Activated naive CD4-positive, alpha-beta T cell treated with anti-CD3 and anti-CD28 coated beads, Interleukin-2, amount 10 ng/mL, durations not matched to agents 7 days and 5 days (primary cell): ENCODE measurements at regions not wholly inside any gene's neighbourhood (a gene's known extent, or its start where the extent isn't known, plus 50 kb on each side); places are given as distances from the start of the nearest gene placed in this dataset.

ENCODE experiments used
- CTCF ChIA-PET: fragments of 350-600 bp; sonication (Branson Sonifier 250); formaldehyde crosslinking; loops from one replicate; lab custom pipeline; 2021; ENCODE audit warnings: antibody characterized with exemption; lab: Charles Lee
- DNase-seq: peaks from one replicate; pipeline ENCODE4 v3.0.0-alpha.2; 2020
- H3K27ac Mint-ChIP-seq: one replicate; pipeline ENCODE4 v1.8.0; 2021; ENCODE audit warnings: mild to moderate bottlenecking, moderate library complexity, mixed read lengths
- H3K27me3 Mint-ChIP-seq: one replicate; pipeline ENCODE4 v1.8.0; 2021; ENCODE audit warnings: mild to moderate bottlenecking, mixed read lengths
- H3K36me3 Mint-ChIP-seq: one replicate; pipeline ENCODE4 v1.8.0; 2021; ENCODE audit warnings: mixed read lengths
- H3K4me1 Mint-ChIP-seq: one replicate; pipeline ENCODE4 v1.8.0; 2021; ENCODE audit warnings: mixed read lengths
- H3K4me3 Mint-ChIP-seq: one replicate; pipeline ENCODE4 v1.8.0; 2021; ENCODE audit warnings: mild to moderate bottlenecking, moderate library complexity, mixed read lengths
- H3K9me3 Mint-ChIP-seq: one replicate; pipeline ENCODE4 v1.8.0; 2021; ENCODE audit warnings: mixed read lengths

- Mint-ChIP-seq H3K9me3 (no peaks in the 10 kb centered on the region), H3K27me3 (no peaks in the 10 kb centered on the region), H3K27ac (no peak overlapping the region), H3K36me3 (no peaks in the 10 kb centered on the region), H3K4me3 (no peak overlapping the region), H3K4me1 (no peaks in the 10 kb centered on the region)
- CTCF ChIA-PET, result no interaction called here
- no peak for DNase-seq
Measured at GRCh38 chr5:113792806-113793205, 279.3 kb downstream of the YTHDC2 start.

DNA sequence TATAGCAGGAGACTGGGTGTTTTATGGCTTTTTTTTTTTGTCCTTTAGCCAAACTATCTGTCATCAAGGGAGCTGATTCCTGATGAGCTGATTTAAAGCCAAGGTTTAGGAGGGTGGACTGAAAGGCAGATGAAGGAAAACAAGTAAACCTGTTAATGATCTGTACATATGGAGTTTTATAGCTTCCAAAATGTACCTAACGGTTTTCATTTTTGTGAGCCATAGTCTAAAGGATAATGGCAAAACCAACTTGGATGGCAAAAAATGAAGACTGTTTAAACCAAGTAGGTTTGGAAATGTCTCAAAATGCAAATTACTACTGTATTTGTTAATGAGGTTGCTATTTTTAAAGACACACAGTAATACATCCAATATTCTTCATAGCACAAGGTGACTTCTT lies 281.5 kb downstream of the YTHDC2 start:
- CTCF ChIA-PET, result no interaction called here

DNA sequence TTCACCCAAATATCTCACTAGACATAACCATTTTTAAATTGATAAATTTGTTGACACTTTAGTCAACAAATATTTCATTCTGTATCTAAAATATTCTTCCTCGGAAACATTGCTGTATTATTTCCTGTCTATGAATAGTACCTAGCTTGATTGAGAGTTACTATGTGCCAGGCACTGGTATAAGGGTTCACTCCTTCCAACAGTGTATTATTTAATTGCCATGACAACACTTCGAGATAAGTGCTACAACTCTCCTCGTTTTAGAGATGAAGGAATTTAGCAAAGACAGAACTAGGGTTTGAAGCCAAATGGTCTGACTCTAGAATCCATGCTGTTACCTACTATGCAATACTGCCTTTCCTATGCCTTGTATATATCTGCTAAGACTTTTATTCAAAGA lies 287.2 kb downstream of the YTHDC2 start:
- Mint-ChIP-seq H3K27ac (no peak overlapping the region), H3K27me3 (peaks cover 3% of the 10 kb centered on the region), H3K9me3 (no peaks in the 10 kb centered on the region), H3K36me3 (no peaks in the 10 kb centered on the region), H3K4me3 (no peak overlapping the region), H3K4me1 (no peaks in the 10 kb centered on the region)
- CTCF ChIA-PET, result no interaction called here
- DNase-seq, result no peak

More for the DNA sequence above, 281.5 kb downstream of the YTHDC2 start:
- Mint-ChIP-seq H3K9me3 (no peaks in the 10 kb centered on the region), H3K4me1 (no peaks in the 10 kb centered on the region), H3K36me3 (no peaks in the 10 kb centered on the region), H3K4me3 (no peak overlapping the region), H3K27me3 (peaks cover 3% of the 10 kb centered on the region), H3K27ac (no peak overlapping the region)
- DNase-seq, result no peak

GRCh38 chr5:113804264-113804663 lies 290.8 kb downstream of the YTHDC2 start:
- CTCF ChIA-PET, result no interaction called here
- Mint-ChIP-seq H3K27ac (no peak overlapping the region), H3K4me3 (no peak overlapping the region), H3K27me3 (no peaks in the 10 kb centered on the region), H3K36me3 (no peaks in the 10 kb centered on the region), H3K9me3 (no peaks in the 10 kb centered on the region), H3K4me1 (no peaks in the 10 kb centered on the region)
- no peak for DNase-seq

- H3K4me1 Mint-ChIP-seq, result no peaks in the 10 kb centered on the region
Measured at GRCh38 chr5:113804943-113805342, 291.4 kb downstream of the YTHDC2 start.

DNA sequence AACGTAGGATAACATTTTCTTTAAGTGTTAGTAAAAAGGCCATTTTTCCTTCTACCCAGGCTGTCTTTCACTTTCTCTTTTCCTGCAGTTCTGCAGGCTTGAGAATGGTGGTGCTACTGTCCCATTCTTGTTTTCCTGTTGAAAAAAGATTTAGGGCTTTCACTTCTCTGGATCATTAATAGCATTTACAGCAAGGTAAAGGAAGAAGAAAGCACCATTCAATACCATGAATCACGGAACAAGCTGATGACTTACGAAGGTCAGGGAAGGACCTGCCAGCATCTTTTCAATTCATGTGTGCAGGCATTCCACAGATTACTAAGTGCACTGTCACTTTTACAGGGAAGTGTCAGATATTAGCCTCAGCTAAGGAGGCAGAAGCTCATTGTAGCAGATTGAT lies 292.8 kb downstream of the YTHDC2 start:
- no peak for DNase-seq
- Mint-ChIP-seq H3K4me1 (no peaks in the 10 kb centered on the region), H3K4me3 (no peak overlapping the region), H3K27ac (no peak overlapping the region), H3K27me3 (no peaks in the 10 kb centered on the region), H3K9me3 (no peaks in the 10 kb centered on the region), H3K36me3 (no peaks in the 10 kb centered on the region)
- CTCF ChIA-PET, result interaction anchor here (1.2 kb wide), 1 partner anchor 129 kb away, joined by 4 read pairs; no protein-coding TSS in a partner anchor

More at GRCh38 chr5:113804943-113805342, 291.4 kb downstream of the YTHDC2 start:
- Mint-ChIP-seq H3K36me3 (no peaks in the 10 kb centered on the region), H3K27me3 (no peaks in the 10 kb centered on the region), H3K4me3 (no peak overlapping the region), H3K27ac (no peak overlapping the region), H3K9me3 (no peaks in the 10 kb centered on the region)
- no peak for DNase-seq
- CTCF ChIA-PET, result no interaction called here

GRCh38 chr5:113806904-113807303 lies 293.4 kb downstream of the YTHDC2 start:
- Mint-ChIP-seq H3K27ac (no peak overlapping the region), H3K27me3 (no peaks in the 10 kb centered on the region), H3K4me1 (no peaks in the 10 kb centered on the region), H3K4me3 (no peak overlapping the region), H3K36me3 (no peaks in the 10 kb centered on the region), H3K9me3 (no peaks in the 10 kb centered on the region)
- DNase-seq, result no peak
- CTCF ChIA-PET, result interaction anchor here (1.2 kb wide), 1 partner anchor 130 kb away, joined by 4 read pairs; no protein-coding TSS in a partner anchor

GRCh38 chr5:113807427-113807991 lies 294.0 kb downstream of the YTHDC2 start:
- no peak for DNase-seq
- Mint-ChIP-seq H3K4me3 (no peak overlapping the region), H3K27ac (no peak overlapping the region), H3K4me1 (no peaks in the 10 kb centered on the region), H3K9me3 (no peaks in the 10 kb centered on the region), H3K27me3 (no peaks in the 10 kb centered on the region), H3K36me3 (no peaks in the 10 kb centered on the region)
- CTCF ChIA-PET, result no interaction called here

DNA sequence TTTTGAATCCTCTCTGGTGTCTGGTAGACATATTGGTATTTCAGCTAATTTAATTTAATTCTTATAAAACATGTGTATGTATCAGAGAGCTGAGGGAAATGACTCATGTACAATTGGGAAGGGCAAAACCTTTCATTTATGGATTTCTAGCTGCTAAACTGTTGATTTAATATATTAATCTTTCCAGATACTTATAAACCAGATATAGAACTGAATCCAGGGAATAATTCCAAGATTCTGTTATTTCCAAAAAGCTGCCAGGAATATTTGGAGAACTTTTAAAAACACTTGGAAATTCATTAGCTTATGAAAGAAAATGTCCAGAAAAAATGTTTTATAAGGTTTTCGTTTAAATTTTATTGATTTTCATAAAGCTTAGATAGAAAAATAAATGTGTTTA lies 295.5 kb downstream of the YTHDC2 start:
- DNase-seq, result no peak
- no peaks in the 10 kb centered on the region for H3K36me3 Mint-ChIP-seq
- H3K27me3 Mint-ChIP-seq, result no peaks in the 10 kb centered on the region
- H3K9me3 Mint-ChIP-seq, result no peaks in the 10 kb centered on the region
- H3K27ac Mint-ChIP-seq, result no peak overlapping the region
- H3K4me1 Mint-ChIP-seq, result no peaks in the 10 kb centered on the region
- CTCF ChIA-PET, result no interaction called here
- no peak overlapping the region for H3K4me3 Mint-ChIP-seq

GRCh38 chr5:113809626-113810025 lies 296.1 kb downstream of the YTHDC2 start:
- Mint-ChIP-seq H3K27ac (no peak overlapping the region), H3K4me3 (no peak overlapping the region), H3K4me1 (no peaks in the 10 kb centered on the region), H3K36me3 (no peaks in the 10 kb centered on the region), H3K9me3 (no peaks in the 10 kb centered on the region), H3K27me3 (no peaks in the 10 kb centered on the region)
- CTCF ChIA-PET, result no interaction called here
- no peak for DNase-seq

- H3K36me3 Mint-ChIP-seq, result no peaks in the 10 kb centered on the region
- no peaks in the 10 kb centered on the region for H3K4me1 Mint-ChIP-seq
- DNase-seq, result no peak
- no peaks in the 10 kb centered on the region for H3K9me3 Mint-ChIP-seq
- no peaks in the 10 kb centered on the region for H3K27me3 Mint-ChIP-seq
- CTCF ChIA-PET, result no interaction called here
- no peak overlapping the region for H3K27ac Mint-ChIP-seq
- no peak overlapping the region for H3K4me3 Mint-ChIP-seq
Measured at GRCh38 chr5:113813466-113813865, 300.0 kb downstream of the YTHDC2 start.

- Mint-ChIP-seq H3K4me1 (no peaks in the 10 kb centered on the region), H3K27ac (no peak overlapping the region), H3K4me3 (no peak overlapping the region), H3K9me3 (no peaks in the 10 kb centered on the region), H3K27me3 (no peaks in the 10 kb centered on the region), H3K36me3 (no peaks in the 10 kb centered on the region)
- CTCF ChIA-PET, result no interaction called here
- no peak for DNase-seq
Measured at GRCh38 chr5:113817683-113818082, 304.2 kb downstream of the YTHDC2 start.

- DNase-seq, result no peak
- H3K36me3 Mint-ChIP-seq, result no peaks in the 10 kb centered on the region
- CTCF ChIA-PET, result interaction anchor here (0.8 kb wide), 1 partner anchor 604 kb away, joined by 3 read pairs; no protein-coding TSS in a partner anchor
- H3K4me1 Mint-ChIP-seq, result no peaks in the 10 kb centered on the region
- H3K27ac Mint-ChIP-seq, result no peak overlapping the region
- H3K4me3 Mint-ChIP-seq, result no peak overlapping the region
- H3K9me3 Mint-ChIP-seq, result peaks cover 3% of the 10 kb centered on the region
- H3K27me3 Mint-ChIP-seq, result no peaks in the 10 kb centered on the region
Measured at GRCh38 chr5:113823696-113824095, 310.2 kb downstream of the YTHDC2 start.

DNA sequence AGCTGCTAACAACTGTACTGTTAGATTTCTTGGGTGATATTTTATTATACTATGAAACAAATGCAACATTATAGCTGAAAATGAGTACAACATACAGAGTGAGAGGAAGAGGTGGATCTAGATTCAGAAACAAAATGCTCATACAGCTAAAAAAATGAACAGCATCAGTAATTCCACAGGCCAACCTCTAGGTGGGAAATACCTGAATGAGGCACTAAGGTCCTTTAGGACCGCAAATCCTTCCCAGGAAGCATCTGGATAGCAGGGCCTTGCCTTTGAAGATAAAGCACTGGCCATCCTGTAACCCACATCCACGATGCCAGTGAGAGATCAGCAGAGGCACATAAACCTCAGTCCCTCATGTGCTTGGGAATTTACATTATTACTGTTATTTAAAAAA lies 310.8 kb downstream of the YTHDC2 start:
- Mint-ChIP-seq H3K27me3 (no peaks in the 10 kb centered on the region), H3K9me3 (peaks cover 3% of the 10 kb centered on the region), H3K4me3 (no peak overlapping the region), H3K36me3 (no peaks in the 10 kb centered on the region), H3K4me1 (no peaks in the 10 kb centered on the region), H3K27ac (no peak overlapping the region)
- DNase-seq, result no peak
- CTCF ChIA-PET, result no interaction called here

- H3K4me3 Mint-ChIP-seq, result no peak overlapping the region
Measured at GRCh38 chr5:113825176-113825575, 311.7 kb downstream of the YTHDC2 start.

More at GRCh38 chr5:113825176-113825575, 311.7 kb downstream of the YTHDC2 start:
- Mint-ChIP-seq H3K4me1 (no peaks in the 10 kb centered on the region), H3K27ac (no peak overlapping the region), H3K36me3 (no peaks in the 10 kb centered on the region), H3K27me3 (no peaks in the 10 kb centered on the region), H3K9me3 (peaks cover 3% of the 10 kb centered on the region)
- no peak for DNase-seq
- CTCF ChIA-PET, result no interaction called here
